HG03097 (cell line): ENCODE measurements at regions not wholly inside any gene's neighbourhood (a gene's known extent, or its start where the extent isn't known, plus 50 kb on each side); places are given as distances from the start of the nearest gene placed in this dataset.

Experiments used
- ATAC-seq: cut with Tn5 transposase; IDR thresholded peaks from one replicate; pipeline ENCODE4 v1.9.1; 2021; ENCODE audit not compliant: unreplicated experiment, low FRiP score

- ATAC-seq = no peak
These were observed 50.2 kb upstream of the BCL11A start for GRCh38 chr2:60603533-60604190.

GRCh38 chr2:60604486-60605064 is 51.1 kb upstream of the BCL11A start:
- ATAC-seq = no peak

GRCh38 chr2:60605866-60606265 is 52.4 kb upstream of the BCL11A start:
- no peak for ATAC-seq

- no peak for ATAC-seq
These were observed 55.2 kb upstream of the BCL11A start for GRCh38 chr2:60608679-60609078.

GRCh38 chr2:60612033-60612432 is 58.6 kb upstream of the BCL11A start:
- ATAC-seq = no peak

GRCh38 chr2:60614319-60614718 is 60.9 kb upstream of the BCL11A start:
- no peak for ATAC-seq

GRCh38 chr2:60621688-60622429 is 68.4 kb upstream of the BCL11A start:
- ATAC-seq = no peak

GRCh38 chr2:60623040-60623439 is 69.6 kb upstream of the BCL11A start:
- no peak for ATAC-seq

- ATAC-seq = no peak
These were observed 74.0 kb upstream of the BCL11A start for GRCh38 chr2:60627412-60627811.

GRCh38 chr2:60628026-60628425 is 74.6 kb upstream of the BCL11A start:
- no peak for ATAC-seq

GRCh38 chr2:60628615-60629304 is 75.3 kb upstream of the BCL11A start:
- ATAC-seq = no peak

GRCh38 chr2:60629305-60629662 is 75.8 kb upstream of the BCL11A start:
- ATAC-seq = no peak

- no peak for ATAC-seq
These were observed 76.4 kb upstream of the BCL11A start for GRCh38 chr2:60629801-60630385.

- no peak for ATAC-seq
These were observed 80.2 kb upstream of the BCL11A start for GRCh38 chr2:60633615-60634014.

GRCh38 chr2:60634438-60634837 is 81.0 kb upstream of the BCL11A start:
- ATAC-seq = no peak

GRCh38 chr2:60641811-60642788 is 88.6 kb upstream of the BCL11A start:
- ATAC-seq = no peak

- ATAC-seq = no peak
These were observed 90.3 kb upstream of the BCL11A start for GRCh38 chr2:60643747-60644146.

- no peak for ATAC-seq
These were observed 91.5 kb upstream of the BCL11A start for GRCh38 chr2:60644951-60645350.

- no peak for ATAC-seq
These were observed 94.7 kb upstream of the BCL11A start for GRCh38 chr2:60648191-60648590.

GRCh38 chr2:60649721-60650120 is 96.3 kb upstream of the BCL11A start:
- no peak for ATAC-seq
